GM13977 (cell line): ENCODE measurements at regions not wholly inside any gene's neighbourhood (a gene's known extent, or its start where the extent isn't known, plus 50 kb on each side); places are given as distances from the start of the nearest gene placed in this dataset.

ENCODE experiments used
- DNase-seq: peaks from one replicate; pipeline ENCODE4 v3.0.0; 2012; ENCODE audit warnings: low spot score
- CTCF ChIP-seq: IDR thresholded peaks from 2 replicates; pipeline ENCODE4 v1.5.1; 2012; ENCODE audit warnings: mild to moderate bottlenecking, control low read depth; ENCODE audit not compliant: insufficient read depth; ENCODE audit errors: extremely low read depth, missing control alignments
- in situ Hi-C: fragments of 300-500 bp; cut with MboI; formaldehyde crosslinking; loops from one replicate; pipeline ENCODE4 v1.12.0; 2022; ENCODE audit warnings: low sequenced_read_pairs, low pct_unique_long_range_greater_than_20kb, mixed read lengths, inconsistent platforms; ENCODE audit not compliant: unreplicated experiment

- peak; percentile 31 for DNase-seq
- TF ChIP-seq CTCF = peak; percentile 73
- in situ Hi-C loops = no loop called here
Measured at GRCh38 chr12:87848248-87848868, 180.8 kb downstream of the C12orf50 start.

GRCh38 chr12:87847147-87847546, 182.1 kb downstream of the C12orf50 start:
- TF ChIP-seq CTCF = no peak
- in situ Hi-C loops = no loop called here
- DNase-seq = no peak

- in situ Hi-C loops = no loop called here
- no peak for TF ChIP-seq CTCF
- no peak for DNase-seq
Measured at GRCh38 chr12:87846045-87846444, 183.2 kb downstream of the C12orf50 start.

GRCh38 chr12:87841935-87842334, 187.3 kb downstream of the C12orf50 start:
- DNase-seq = no peak
- TF ChIP-seq CTCF = no peak
- in situ Hi-C loops = no loop called here

GRCh38 chr12:87836190-87836589, 193.0 kb downstream of the C12orf50 start:
- DNase-seq = no peak
- TF ChIP-seq CTCF = no peak
- in situ Hi-C loops = no loop called here

GRCh38 chr12:87828382-87828973, 200.7 kb downstream of the C12orf50 start:
- no peak for DNase-seq
- in situ Hi-C loops = no loop called here
- TF ChIP-seq CTCF = no peak
